ENCODE measurements at regions not wholly inside any gene's neighbourhood (a gene's known extent, or its start where the extent isn't known, plus 50 kb on each side); places are given as distances from the start of the nearest gene placed in this dataset.

DNA sequence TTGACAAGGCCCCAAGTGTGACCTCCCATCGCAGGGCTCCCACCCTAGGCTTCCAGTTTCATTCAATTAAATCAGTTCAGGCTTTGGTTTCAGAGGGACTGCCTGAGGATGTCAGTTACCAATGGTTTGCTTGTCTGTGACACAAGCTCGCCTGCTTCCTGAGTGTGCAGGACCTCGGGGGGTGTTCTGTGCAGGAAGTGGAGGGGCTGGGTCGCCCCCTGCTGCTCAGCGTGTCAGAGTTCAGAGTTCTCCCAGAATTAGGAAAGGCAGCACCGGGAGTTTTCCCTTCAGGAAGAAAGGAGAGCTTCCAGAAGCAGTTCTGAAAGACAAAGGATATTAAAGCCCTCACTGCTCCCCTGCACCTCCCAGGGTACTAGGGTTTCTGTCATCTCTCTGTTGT lies 50.8 kb upstream of the TGM3 start:
- ATAC-seq (replicated peaks) (no peak), DNase-seq (no peak)
- no peaks in the 10 kb centered on the region for H3K4me1 Mint-ChIP-seq (ENCODE audit: low read depth in 2 of 2)
- no peak overlapping the region for H3K27ac Mint-ChIP-seq
- no peaks in the 10 kb centered on the region for H3K9me3 Mint-ChIP-seq
- no peaks in the 10 kb centered on the region for H3K36me3 Mint-ChIP-seq (ENCODE audit: insufficient read depth)
- no peak overlapping the region for H3K4me3 Mint-ChIP-seq
- H3K27me3 Mint-ChIP-seq: peaks cover 23 to 42% of the 10 kb centered on the region in 2 donors

DNA sequence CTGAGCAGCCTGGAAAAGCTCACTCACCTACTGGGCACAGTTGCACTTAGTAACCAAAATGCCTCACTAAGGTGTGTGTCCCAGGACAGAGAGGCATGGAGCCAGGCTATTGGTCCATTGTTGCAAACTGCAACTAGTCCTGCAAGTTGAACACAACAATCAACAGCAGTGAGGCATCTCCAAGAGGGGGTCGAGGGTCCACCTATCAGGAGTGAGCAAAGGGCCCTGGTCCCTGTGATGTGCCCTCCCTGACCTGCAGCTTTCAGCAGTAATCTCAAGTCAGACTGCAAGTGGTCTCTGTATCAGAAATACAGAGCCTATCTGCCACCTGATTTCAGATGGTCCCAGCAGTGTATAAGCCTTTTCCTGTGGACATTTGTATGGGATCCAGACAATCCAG lies 50.2 kb upstream of the TGM3 start:
- no peak for ATAC-seq (replicated peaks)
- H3K27me3 Mint-ChIP-seq: peaks cover 28 to 47% of the 10 kb centered on the region in 2 donors
- no peak overlapping the region for H3K4me3 Mint-ChIP-seq
- H3K4me1 Mint-ChIP-seq (ENCODE audit: low read depth in 2 of 2): no peaks in the 10 kb centered on the region
- no peak for DNase-seq
- H3K9me3 Mint-ChIP-seq: no peaks in the 10 kb centered on the region
- no peaks in the 10 kb centered on the region for H3K36me3 Mint-ChIP-seq (ENCODE audit: insufficient read depth)
- no peak overlapping the region for H3K27ac Mint-ChIP-seq
